ENCODE measurements at regions not wholly inside any gene's neighbourhood (a gene's known extent, or its start where the extent isn't known, plus 50 kb on each side); places are given as distances from the start of the nearest gene placed in this dataset.

- TF ChIP-seq CTCF (IDR thresholded peaks at IDR 0.05; ENCODE audit: low read depth, low read length): no peak
- no peak for TF ChIP-seq EZH2phosphoT487 (IDR thresholded peaks at IDR 0.05; ENCODE audit: low read depth)
These were observed 258.4 kb upstream of the NPVF start for GRCh38 chr7:25486656-25487055.

Measured in OCI-LY3 (cell line).